ENCODE measurements at regions not wholly inside any gene's neighbourhood (a gene's known extent, or its start where the extent isn't known, plus 50 kb on each side); places are given as distances from the start of the nearest gene placed in this dataset.
"Not testable (repeated sequence)": the region's sequence is repeated elsewhere in the genome, so short reads cannot be mapped to it uniquely, and the experiment has no call there.

DNA sequence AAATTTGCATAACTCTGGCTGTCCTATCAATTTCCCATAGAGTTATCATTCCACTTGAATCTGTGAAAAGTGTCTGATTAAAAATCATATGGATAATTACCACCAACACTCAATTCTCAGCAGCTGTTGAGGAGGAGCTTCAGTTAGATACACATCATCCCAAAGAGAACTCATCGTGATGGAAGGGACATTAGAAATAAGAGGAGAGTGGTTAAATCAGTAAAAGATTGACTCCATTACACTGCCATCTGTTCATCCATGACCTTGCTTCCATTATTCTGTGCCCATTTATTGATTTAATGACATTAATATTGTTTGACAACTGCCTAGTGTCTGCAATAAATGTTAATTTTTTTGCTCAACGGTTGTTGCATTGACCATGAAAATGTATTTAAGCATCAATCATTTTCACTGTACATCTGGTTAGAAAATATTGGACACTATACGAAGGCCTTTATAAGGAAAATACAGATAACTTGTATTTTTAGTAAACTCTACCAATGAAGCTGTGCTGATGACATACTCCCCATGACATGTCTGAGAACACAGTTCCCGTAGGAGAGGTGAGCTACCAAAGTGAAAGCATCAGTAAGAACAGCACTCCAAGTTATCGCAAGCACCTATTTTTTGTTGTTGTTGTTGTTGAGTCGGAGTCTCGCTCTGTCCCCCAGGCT, 152.7 kb downstream of the SPATA31A6 start:
- H3K27me3 ChIP-seq; H3K4me1 ChIP-seq; intact Hi-C loops (cut with DNase I); H3K27ac ChIP-seq; H3K36me3 ChIP-seq; DNase-seq; H3K9me3 ChIP-seq; H3K4me3 ChIP-seq (replicated peaks in 1 of 3): not testable (repeated sequence)
- 83 to 86% methylated on average over 7 of the region's 7 CpGs for WGBS, 2 donors

DNA sequence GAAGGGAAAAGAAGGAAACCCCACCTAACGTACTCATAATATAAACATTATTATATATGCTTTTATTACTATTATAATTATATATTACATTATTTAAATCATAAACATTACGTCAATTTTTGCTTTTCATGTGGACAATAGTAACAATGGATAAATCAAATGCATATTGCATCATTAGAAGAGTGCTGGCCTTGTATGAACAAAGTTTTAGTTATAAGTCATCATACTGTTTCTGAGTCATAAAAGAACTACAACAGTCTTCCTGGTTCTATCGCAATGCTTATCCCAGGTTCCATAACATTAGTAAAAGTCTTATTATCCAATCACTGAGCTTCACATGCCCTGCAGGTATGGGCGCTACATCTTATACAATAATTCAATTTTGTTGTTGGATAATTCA, 154.8 kb downstream of the SPATA31A6 start:
- intact Hi-C loops (cut with DNase I); DNase-seq; H3K27me3 ChIP-seq; H3K4me1 ChIP-seq; H3K9me3 ChIP-seq; H3K4me3 ChIP-seq (replicated peaks in 1 of 3); H3K36me3 ChIP-seq; H3K27ac ChIP-seq: not testable (repeated sequence)
- WGBS, 2 donors, result 90 to 93% methylated on average over 4 of the region's 4 CpGs

GRCh38 chr9:42339671-42340434, 156.4 kb downstream of the SPATA31A6 start:
- H3K4me3 ChIP-seq (replicated peaks in 1 of 3); H3K9me3 ChIP-seq; DNase-seq; H3K27ac ChIP-seq; H3K36me3 ChIP-seq; H3K27me3 ChIP-seq; intact Hi-C loops (cut with DNase I); H3K4me1 ChIP-seq: not testable (repeated sequence)
- 85 to 87% methylated on average over 2 of the region's 2 CpGs for WGBS, 2 donors

GRCh38 chr9:42340435-42340723, 156.9 kb downstream of the SPATA31A6 start:
- H3K9me3 ChIP-seq; H3K36me3 ChIP-seq; H3K4me1 ChIP-seq; DNase-seq; H3K27me3 ChIP-seq; intact Hi-C loops (cut with DNase I); H3K27ac ChIP-seq; H3K4me3 ChIP-seq (replicated peaks in 1 of 3): not testable (repeated sequence)

- DNase-seq; H3K27me3 ChIP-seq; H3K36me3 ChIP-seq; H3K27ac ChIP-seq; H3K9me3 ChIP-seq; intact Hi-C loops (cut with DNase I); H3K4me1 ChIP-seq; H3K4me3 ChIP-seq (replicated peaks in 1 of 3): not testable (repeated sequence)
- WGBS, 2 donors, result 82 to 84% methylated on average over 7 of the region's 7 CpGs
Observed at GRCh38 chr9:42341860-42342259, 158.4 kb downstream of the SPATA31A6 start.

- H3K27me3 ChIP-seq; H3K4me3 ChIP-seq (replicated peaks in 1 of 3); H3K9me3 ChIP-seq; H3K36me3 ChIP-seq; DNase-seq; intact Hi-C loops (cut with DNase I); H3K27ac ChIP-seq; H3K4me1 ChIP-seq: not testable (repeated sequence)
- WGBS, 2 donors, result 74 to 77% methylated on average over 5 to 6 of the region's 7 CpGs
Observed at GRCh38 chr9:42342297-42342696, 158.8 kb downstream of the SPATA31A6 start.

DNA sequence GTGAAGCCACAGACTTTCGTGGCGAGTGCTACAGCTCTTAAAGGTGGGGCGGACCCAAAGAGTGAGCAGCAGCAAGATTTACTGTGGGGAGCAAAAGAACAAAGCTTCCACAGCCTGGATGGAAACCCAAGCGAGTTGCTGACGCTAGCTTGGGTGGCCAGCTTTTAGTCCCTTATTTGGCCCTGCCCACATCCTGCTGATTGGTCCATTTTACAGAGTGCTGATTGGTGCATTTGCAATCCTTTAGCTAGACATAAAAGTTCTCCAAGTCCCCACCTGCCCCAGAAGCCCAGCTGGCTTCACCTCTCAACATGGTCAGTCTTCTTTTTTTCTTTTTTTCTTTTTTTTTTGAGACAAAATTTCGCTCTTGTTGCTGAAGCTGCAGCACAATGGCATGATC, 161.0 kb downstream of the SPATA31A6 start:
- not testable (repeated sequence) for DNase-seq, H3K27me3 ChIP-seq

GRCh38 chr9:42346916-42347315, 163.5 kb downstream of the SPATA31A6 start:
- DNase-seq; H3K4me3 ChIP-seq (replicated peaks in 1 of 3); H3K9me3 ChIP-seq; intact Hi-C loops (cut with DNase I); H3K4me1 ChIP-seq; H3K27ac ChIP-seq; H3K36me3 ChIP-seq; H3K27me3 ChIP-seq: not testable (repeated sequence)
- 72% methylated on average over 2 of the region's 2 CpGs; no CpG with 5 or more reads in 1 of the 2 donors for WGBS, 2 donors

More for the DNA sequence above, 161.0 kb downstream of the SPATA31A6 start:
- H3K27ac ChIP-seq; H3K4me3 ChIP-seq (replicated peaks in 1 of 3); intact Hi-C loops (cut with DNase I); H3K9me3 ChIP-seq; H3K36me3 ChIP-seq; H3K4me1 ChIP-seq: not testable (repeated sequence)
- WGBS, 2 donors, result 92 to 93% methylated on average over 6 of the region's 6 CpGs

- intact Hi-C loops (cut with DNase I), result not testable (repeated sequence)
Observed at GRCh38 chr9:42349181-42349580, 165.7 kb downstream of the SPATA31A6 start.

GRCh38 chr9:42350412-42350811, 167.0 kb downstream of the SPATA31A6 start:
- H3K4me3 ChIP-seq (replicated peaks in 1 of 3); H3K27me3 ChIP-seq; H3K9me3 ChIP-seq; intact Hi-C loops (cut with DNase I); DNase-seq; H3K36me3 ChIP-seq; H3K27ac ChIP-seq; H3K4me1 ChIP-seq: not testable (repeated sequence)
- whole genome bisulfite sequencing, 2 donors, result no CpG with 5 or more reads among the region's 2 CpGs

More at GRCh38 chr9:42349181-42349580, 165.7 kb downstream of the SPATA31A6 start:
- not testable (repeated sequence) for H3K36me3 ChIP-seq; H3K27ac ChIP-seq; H3K4me1 ChIP-seq; H3K4me3 ChIP-seq (replicated peaks in 1 of 3); DNase-seq; H3K9me3 ChIP-seq; H3K27me3 ChIP-seq

DNA sequence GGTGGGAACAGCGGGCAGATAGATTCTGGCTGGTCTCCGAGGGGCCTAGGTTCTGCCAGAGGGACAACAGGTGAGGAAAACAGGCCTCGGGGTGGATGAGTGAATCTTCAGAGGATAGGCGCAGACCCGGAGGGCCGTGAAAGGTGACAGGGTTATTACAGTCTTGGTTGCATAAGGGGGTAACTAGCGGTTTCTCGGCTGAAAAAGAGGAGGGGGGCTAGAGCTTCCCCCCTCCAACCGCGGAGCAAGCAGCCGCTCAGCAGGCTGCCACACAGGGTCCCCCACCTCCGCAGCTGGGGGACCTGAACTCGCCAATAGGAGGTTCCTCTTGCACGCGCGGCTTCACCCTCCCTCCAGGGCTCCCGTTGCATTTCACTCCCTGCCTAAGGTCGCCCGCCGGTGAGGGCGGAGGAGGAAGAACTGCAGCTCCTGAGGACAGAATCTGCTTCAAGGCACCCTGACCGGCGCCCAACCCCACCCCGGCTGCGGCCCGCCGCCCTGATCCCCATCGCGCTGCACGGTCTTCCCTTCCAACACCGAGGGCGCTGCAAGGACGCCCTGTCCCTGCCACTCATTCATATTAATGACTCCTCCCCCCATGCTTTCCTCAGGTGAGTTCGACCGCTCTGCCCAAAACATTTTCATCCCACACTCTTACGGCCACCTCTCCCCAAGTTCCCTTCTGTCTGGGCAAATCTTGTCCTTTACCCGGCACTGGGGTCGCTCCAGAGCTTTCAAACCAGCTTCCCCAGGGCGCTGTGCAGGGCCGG, 174.3 kb downstream of the SPATA31A6 start:
- H3K4me3 ChIP-seq (replicated peaks in 1 of 3); H3K27me3 ChIP-seq; H3K4me1 ChIP-seq; intact Hi-C loops (cut with DNase I); H3K36me3 ChIP-seq; DNase-seq; H3K27ac ChIP-seq; H3K9me3 ChIP-seq: not testable (repeated sequence)
- 31 to 32% methylated on average over 18 to 23 of the region's 40 CpGs for WGBS, 2 donors

DNA sequence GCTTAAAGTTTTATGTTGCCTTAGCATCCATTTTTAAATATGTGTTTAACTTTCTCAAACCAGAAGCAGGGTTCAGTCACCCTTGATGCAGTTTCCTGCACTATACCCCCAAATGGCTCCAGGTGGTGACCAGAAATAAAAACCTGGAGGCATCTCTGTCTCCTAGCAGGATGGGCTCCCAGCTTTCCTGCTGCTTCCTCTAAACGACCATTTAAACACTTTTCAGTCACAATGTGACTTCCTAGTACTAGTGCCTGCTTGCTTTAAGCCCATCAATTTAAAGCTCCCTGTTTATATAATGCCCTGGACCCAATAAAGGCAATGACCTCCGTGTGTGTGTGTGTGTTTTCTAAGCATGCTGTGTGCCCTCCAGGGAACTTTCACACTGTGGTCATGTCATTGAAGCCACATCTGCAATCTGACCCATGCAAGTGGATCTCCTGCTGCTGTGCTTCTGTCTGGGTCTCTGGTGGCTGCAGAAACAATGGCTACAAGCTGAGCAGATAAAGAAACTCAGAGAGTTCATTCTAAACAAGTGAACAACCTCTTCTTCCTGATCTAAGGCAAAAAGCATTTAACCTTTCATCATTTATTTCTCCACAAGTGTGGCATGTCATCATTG, 175.3 kb downstream of the SPATA31A6 start:
- H3K36me3 ChIP-seq; intact Hi-C loops (cut with DNase I); DNase-seq; H3K4me3 ChIP-seq (replicated peaks in 1 of 3); H3K4me1 ChIP-seq; H3K27me3 ChIP-seq; H3K9me3 ChIP-seq; H3K27ac ChIP-seq: not testable (repeated sequence)
- 0 to 12% methylated on average over 2 of the region's 2 CpGs for WGBS, 2 donors
